Stomach (tissue), 8 donors: ENCODE measurements at regions not wholly inside any gene's neighbourhood (a gene's known extent, or its start where the extent isn't known, plus 50 kb on each side); places are given as distances from the start of the nearest gene placed in this dataset.

Source experiments
- DNase-seq, 2 donors: peaks; one replicate each; pipeline versions ENCODE4 v3.0.0 to v3.0.0-alpha.2; 2013 to 2019
- H3K27ac ChIP-seq, 5 donors: fragments of 200-600 bp in 4 of 5; sonication (generic) in 4 of 5; one replicate each; pipeline ENCODE4 v1.5.1; 2013 to 2019; ENCODE audit warnings: mild to moderate bottlenecking in 1 of 5, moderate library complexity in 1 of 5
- H3K27me3 ChIP-seq, 3 donors: fragments of 200-600 bp; sonication (generic); one replicate each; pipeline ENCODE4 v1.5.1; 2017 to 2019; ENCODE audit warnings: mixed run types in 1 of 3
- H3K36me3 ChIP-seq, 4 donors: fragments of 200-600 bp; sonication (generic); 1 replicate in 3 of 4; 2 replicates in 1 of 4; pipeline ENCODE4 v1.5.1; 2016 to 2019
- H3K4me1 ChIP-seq, 4 donors: fragments of 200-600 bp; sonication (generic); one replicate each; pipeline ENCODE4 v1.5.1; 2016 to 2019
- H3K4me3 ChIP-seq, 4 donors: fragments of 200-600 bp; sonication (generic) in 3 of 4; one replicate each; pipeline ENCODE4 v1.5.1; 2016 to 2019; ENCODE audit warnings: mild to moderate bottlenecking in 1 of 4
- H3K9me3 ChIP-seq, 4 donors: fragments of 200-600 bp; sonication (generic); one replicate each; pipeline ENCODE4 v1.5.1; 2016 to 2019
- CTCF ChIP-seq, 7 experiments: fragments of 450-650 bp in 4 of 7; fragments of 200-600 bp in 3 of 7; sonication (generic) in 3 of 7; IDR thresholded peaks; one replicate each; pipeline ENCODE4 v1.5.1; 2016 to 2019; ENCODE audit warnings: antibody characterized with exemption in 7 of 7, control low read depth in 2 of 7, mild to moderate bottlenecking in 1 of 7
- EP300 ChIP-seq: sonication (generic); formaldehyde crosslinking; IDR thresholded peaks from one replicate; pipeline ENCODE4 v1.6.1; 2017; ENCODE audit warnings: antibody characterized with exemption
- POLR2A ChIP-seq, 4 donors: fragments of 450-650 bp; IDR thresholded peaks; one replicate each; pipeline ENCODE4 v1.6.1; 2016; ENCODE audit warnings: antibody characterized with exemption in 4 of 4, control low read depth in 2 of 4, mild to moderate bottlenecking in 1 of 4, moderate library complexity in 1 of 4
- POLR2AphosphoS5 ChIP-seq, 3 donors: sonication (generic); formaldehyde crosslinking; IDR thresholded peaks; one replicate each; pipeline ENCODE4 v1.6.1; 2016; ENCODE audit warnings: antibody characterized with exemption in 3 of 3
- WGBS, 5 donors: extraction: QIAGEN DNeasy Blood & Tissue Kit in 3 of 5; methylation state at CpG; one replicate each; pipeline versions ENCODE4 v1.1.5 to v1.1.7; 2013 to 2018; 5-methylcytosine and 5-hydroxymethylcytosine counted together
- intact Hi-C: fragments of 100-400 bp; cut with DNase I; formaldehyde crosslinking; loops from one replicate; pipeline ENCODE4 v1.15.1; 2023; ENCODE audit warnings: low total_unique reads
- donor health status: healthy with polysubstance abuse.
- donor health status: Bipolar disorder and iron deficiency.
- donor health status: healthy.

- intact Hi-C loops, result no loop called here
- Histone ChIP-seq H3K36me3 (no peaks in the 10 kb centered on the region), H3K27ac (no peak overlapping the region), H3K9me3 (no peaks in the 10 kb centered on the region), H3K4me3 (no peak overlapping the region), H3K4me1 (no peaks in the 10 kb centered on the region), H3K27me3 (no peaks in the 10 kb centered on the region)
- no peak for DNase-seq
- 58 to 68% (median 62%) methylated on average over 4 of the region's 4 CpGs for WGBS, 5 donors
- no peak for TF ChIP-seq POLR2AphosphoS5 (IDR thresholded peaks at IDR 0.05)
- no peak for TF ChIP-seq CTCF (IDR thresholded peaks at IDR 0.05)
- no peak for TF ChIP-seq POLR2A (IDR thresholded peaks at IDR 0.05)
- TF ChIP-seq EP300, result no peak
Measured at GRCh38 chr11:80810695-80811094, 1369.9 kb upstream of the TENM4 start.

- WGBS, 5 donors, result 65 to 93% (median 67%) methylated on average over 5 to 8 of the region's 8 CpGs
- Histone ChIP-seq H3K4me3 (no peak overlapping the region), H3K9me3 (peaks cover 0 to 60% (median 35%) of the 10 kb centered on the region in 4 donors), H3K27me3 (no peaks in the 10 kb centered on the region), H3K36me3 (no peaks in the 10 kb centered on the region), H3K27ac (no peak overlapping the region), H3K4me1 (no peaks in the 10 kb centered on the region)
- no peak for DNase-seq
- no peak for TF ChIP-seq EP300
- TF ChIP-seq POLR2A (IDR thresholded peaks at IDR 0.05), result no peak
- TF ChIP-seq POLR2AphosphoS5 (IDR thresholded peaks at IDR 0.05), result no peak
- TF ChIP-seq CTCF (IDR thresholded peaks at IDR 0.05), result no peak
- intact Hi-C loops, result no loop called here
Measured at GRCh38 chr11:80798174-80798573, 1357.3 kb upstream of the TENM4 start.

- no peak for TF ChIP-seq POLR2AphosphoS5 (IDR thresholded peaks at IDR 0.05)
- no peak for TF ChIP-seq EP300
- TF ChIP-seq POLR2A (IDR thresholded peaks at IDR 0.05), result no peak
- 71 to 82% (median 76%) methylated on average over 2 of the region's 2 CpGs for WGBS, 5 donors
- Histone ChIP-seq H3K4me1 (peaks cover 0 to 9% (median 0%) of the 10 kb centered on the region in 4 donors), H3K27ac (no peak overlapping the region), H3K4me3 (no peak overlapping the region), H3K27me3 (no peaks in the 10 kb centered on the region), H3K9me3 (no peaks in the 10 kb centered on the region), H3K36me3 (no peaks in the 10 kb centered on the region)
- intact Hi-C loops, result no loop called here
- no peak for DNase-seq
Measured at GRCh38 chr11:80783561-80783960, 1342.7 kb upstream of the TENM4 start.

GRCh38 chr11:80782135-80782885 is 1341.5 kb upstream of the TENM4 start:
- H3K4me3 ChIP-seq, result no peak overlapping the region
- 40 to 51% (median 43%) methylated on average over 4 of the region's 4 CpGs for WGBS, 5 donors
- DNase-seq, result no peak
- TF ChIP-seq POLR2AphosphoS5 (IDR thresholded peaks at IDR 0.05), result no peak
- no peak for TF ChIP-seq POLR2A (IDR thresholded peaks at IDR 0.05)
- TF ChIP-seq EP300, result no peak
- no peak for TF ChIP-seq CTCF (IDR thresholded peaks at IDR 0.05)
- no peak overlapping the region for H3K27ac ChIP-seq
- H3K36me3 ChIP-seq, result no peaks in the 10 kb centered on the region
- intact Hi-C loops, result no loop called here
- peaks cover 0 to 9% (median 0%) of the 10 kb centered on the region in 4 donors for H3K4me1 ChIP-seq
- no peaks in the 10 kb centered on the region for H3K9me3 ChIP-seq
- H3K27me3 ChIP-seq, result no peaks in the 10 kb centered on the region
